ENCODE measurements at regions not wholly inside any gene's neighbourhood (a gene's known extent, or its start where the extent isn't known, plus 50 kb on each side); places are given as distances from the start of the nearest gene placed in this dataset.

DNA sequence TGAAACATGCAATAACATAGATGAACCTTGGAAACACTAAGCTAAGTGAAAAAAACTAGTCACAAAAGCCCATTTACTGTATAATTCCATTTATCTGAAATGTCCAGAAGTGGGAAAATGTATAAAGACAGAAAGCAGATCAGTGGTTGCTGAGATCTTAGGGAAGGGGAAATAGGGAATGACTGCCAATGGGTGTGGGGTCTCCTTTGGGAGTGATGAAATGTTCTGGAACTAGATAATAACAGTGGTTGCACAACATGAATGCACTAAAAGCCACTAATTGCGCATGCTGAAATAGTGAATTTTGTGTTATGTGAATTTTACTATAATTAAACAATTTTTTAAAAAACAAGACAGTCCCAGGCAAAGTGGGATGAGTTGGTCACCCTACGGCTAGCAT lies 472.8 kb downstream of the CCDC171 start:
- in situ Hi-C loops (cut with HindIII; ENCODE audit: low sequenced_read_pairs): loop anchor here (10.0 kb wide), 1 partner anchor 51 kb away; no protein-coding TSS in a partner anchor

- in situ Hi-C loops (cut with HindIII; ENCODE audit: low sequenced_read_pairs): loop anchor here (10.0 kb wide), 1 partner anchor 52 kb away; no protein-coding TSS in a partner anchor
Measured at GRCh38 chr9:16026886-16027285, 474.0 kb downstream of the CCDC171 start.

DNA sequence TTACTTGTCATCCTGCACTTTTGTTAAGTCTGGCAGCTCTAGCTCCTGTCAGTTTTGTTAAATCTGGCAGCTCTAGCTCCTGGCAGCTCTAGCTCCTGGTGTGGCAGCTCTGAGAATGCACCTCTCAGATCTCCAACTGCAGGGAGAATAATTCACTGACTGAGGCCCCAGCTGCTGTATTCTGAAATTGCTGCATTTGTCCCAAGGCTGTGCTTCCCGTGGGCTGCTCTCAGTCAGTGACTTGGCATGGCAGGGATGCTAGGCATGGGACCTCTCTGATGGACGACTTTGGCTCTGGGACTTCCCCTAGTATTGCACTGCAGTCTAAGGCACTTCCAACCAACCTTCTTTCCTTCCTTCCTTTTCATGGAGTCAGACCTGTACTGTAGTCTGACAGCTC lies 475.7 kb downstream of the CCDC171 start:
- in situ Hi-C loops (cut with HindIII; ENCODE audit: low sequenced_read_pairs): loop anchor here (10.0 kb wide), 1 partner anchor 54 kb away; no protein-coding TSS in a partner anchor

GRCh38 chr9:16029046-16029615 lies 476.3 kb downstream of the CCDC171 start:
- in situ Hi-C loops (cut with HindIII; ENCODE audit: low sequenced_read_pairs): loop anchor here (10.0 kb wide), 1 partner anchor 54 kb away; no protein-coding TSS in a partner anchor

DNA sequence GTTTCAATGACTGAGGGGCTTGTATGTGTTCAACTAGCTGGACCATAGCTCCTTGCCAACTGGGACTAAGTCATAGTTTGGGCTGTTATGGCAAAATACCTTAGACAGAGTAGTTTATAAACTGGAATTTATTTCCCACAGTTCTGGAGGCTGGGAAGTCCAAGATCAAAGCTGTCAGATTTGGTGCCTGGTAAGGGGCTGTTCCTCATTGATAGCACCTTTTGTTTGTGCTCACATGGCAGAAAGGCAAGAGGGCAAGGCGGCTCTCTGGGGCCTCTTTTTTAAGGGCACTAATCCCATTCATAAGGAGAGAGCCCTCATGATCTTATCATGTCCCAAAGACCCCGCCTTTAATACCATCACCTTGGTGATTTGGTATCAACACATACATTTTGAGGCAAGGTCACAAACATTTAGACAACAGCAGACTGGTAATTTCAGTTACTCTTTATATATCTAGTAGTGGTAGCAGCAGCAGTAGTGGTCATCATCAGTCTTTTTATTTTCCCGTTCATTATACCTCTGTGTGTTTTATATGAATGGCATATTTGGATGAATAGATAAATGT lies 477.0 kb downstream of the CCDC171 start:
- in situ Hi-C loops (cut with HindIII; ENCODE audit: low sequenced_read_pairs): loop anchor here (10.0 kb wide), 1 partner anchor 55 kb away; no protein-coding TSS in a partner anchor

DNA sequence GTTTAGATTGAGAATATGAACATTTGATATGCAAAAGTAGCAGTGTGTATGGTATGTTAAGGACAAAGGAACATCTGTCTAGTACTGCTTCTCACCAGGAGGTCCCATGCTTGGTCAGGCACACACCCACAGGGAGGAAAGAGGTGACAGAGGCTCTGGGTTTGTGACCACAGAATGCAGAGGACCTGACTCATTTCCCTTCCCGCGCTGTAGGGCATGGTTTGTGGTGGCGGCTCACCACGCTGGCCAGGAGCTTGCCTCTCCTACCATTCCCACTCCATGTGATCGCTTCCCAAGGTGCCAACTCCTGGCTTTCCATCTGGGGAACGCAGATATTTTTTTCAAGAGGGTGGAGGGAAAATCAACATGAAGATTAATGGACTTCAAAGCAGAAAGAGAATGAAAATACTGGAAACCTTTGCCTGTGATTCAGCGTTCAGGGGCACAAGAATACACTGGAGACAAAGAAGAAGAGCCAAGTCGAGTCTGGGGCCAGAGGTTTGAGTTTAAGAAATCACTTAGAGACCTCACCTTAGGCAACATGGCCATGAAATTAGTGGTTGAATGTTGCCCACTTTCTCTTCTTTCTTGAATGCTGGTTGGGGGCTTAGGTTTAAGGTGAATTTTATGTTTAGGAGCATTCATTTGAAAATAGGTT lies 477.8 kb downstream of the CCDC171 start:
- in situ Hi-C loops (cut with HindIII; ENCODE audit: low sequenced_read_pairs): no loop called here

- in situ Hi-C loops (cut with HindIII; ENCODE audit: low sequenced_read_pairs): no loop called here
Measured at GRCh38 chr9:16031486-16031885, 478.6 kb downstream of the CCDC171 start.

DNA sequence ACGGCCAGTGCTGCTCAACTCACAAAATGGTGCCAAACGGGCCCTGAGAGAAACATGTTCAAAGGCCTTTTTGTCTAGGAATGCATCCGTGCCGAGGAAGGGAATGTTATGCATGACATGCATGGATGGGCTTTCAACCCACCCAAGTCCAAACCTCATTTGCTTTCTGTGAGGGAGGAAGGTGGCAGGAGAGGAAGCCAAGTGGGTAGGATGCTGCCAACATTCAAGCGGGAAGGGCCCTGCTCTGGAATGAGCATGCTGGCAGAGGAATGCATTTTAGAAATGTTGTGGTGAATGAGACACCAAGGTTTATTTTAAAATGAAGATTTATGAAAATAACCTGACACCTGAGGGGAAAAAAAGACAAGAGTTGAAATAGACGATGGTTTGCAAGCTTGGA lies 479.1 kb downstream of the CCDC171 start:
- in situ Hi-C loops (cut with HindIII; ENCODE audit: low sequenced_read_pairs): no loop called here

DNA sequence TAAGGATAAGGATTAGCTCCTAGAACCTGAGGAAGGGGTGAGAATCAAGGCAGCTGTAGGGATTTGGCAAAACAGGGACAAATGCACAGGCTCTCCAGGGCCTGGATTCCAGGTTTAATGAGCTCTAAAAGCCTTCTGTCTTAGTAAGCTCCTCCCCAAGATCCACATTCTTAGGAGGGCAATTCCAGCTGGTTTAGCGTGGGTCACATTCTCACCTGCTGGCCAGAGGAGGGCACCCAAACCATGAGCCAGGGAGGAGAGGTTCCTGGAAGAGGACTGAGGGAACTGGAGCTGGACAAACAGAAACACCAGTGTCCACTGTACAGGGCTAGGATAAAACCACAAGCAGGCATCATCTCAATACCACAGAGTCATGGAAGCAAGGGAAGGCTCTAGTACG lies 480.0 kb downstream of the CCDC171 start:
- in situ Hi-C loops (cut with HindIII; ENCODE audit: low sequenced_read_pairs): no loop called here

DNA sequence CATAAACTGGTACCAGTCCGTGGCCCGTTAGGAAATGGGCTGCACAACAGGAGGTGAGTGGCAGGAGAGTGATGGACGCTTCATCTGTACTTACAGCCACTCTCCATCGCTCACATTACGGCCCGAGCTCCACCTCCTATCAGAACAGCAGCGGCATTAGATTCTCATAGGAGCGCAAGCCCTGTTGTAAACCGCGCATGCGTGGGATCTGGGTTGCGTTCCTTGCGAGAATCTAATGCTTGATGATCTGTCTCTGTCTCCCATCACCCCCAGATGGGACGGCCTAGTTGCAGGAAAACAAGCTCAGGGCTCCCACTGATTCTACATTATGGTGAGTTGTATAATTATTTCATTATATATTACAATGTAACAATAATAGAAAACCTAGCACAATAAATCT lies 480.4 kb downstream of the CCDC171 start:
- in situ Hi-C loops (cut with HindIII; ENCODE audit: low sequenced_read_pairs): no loop called here

DNA sequence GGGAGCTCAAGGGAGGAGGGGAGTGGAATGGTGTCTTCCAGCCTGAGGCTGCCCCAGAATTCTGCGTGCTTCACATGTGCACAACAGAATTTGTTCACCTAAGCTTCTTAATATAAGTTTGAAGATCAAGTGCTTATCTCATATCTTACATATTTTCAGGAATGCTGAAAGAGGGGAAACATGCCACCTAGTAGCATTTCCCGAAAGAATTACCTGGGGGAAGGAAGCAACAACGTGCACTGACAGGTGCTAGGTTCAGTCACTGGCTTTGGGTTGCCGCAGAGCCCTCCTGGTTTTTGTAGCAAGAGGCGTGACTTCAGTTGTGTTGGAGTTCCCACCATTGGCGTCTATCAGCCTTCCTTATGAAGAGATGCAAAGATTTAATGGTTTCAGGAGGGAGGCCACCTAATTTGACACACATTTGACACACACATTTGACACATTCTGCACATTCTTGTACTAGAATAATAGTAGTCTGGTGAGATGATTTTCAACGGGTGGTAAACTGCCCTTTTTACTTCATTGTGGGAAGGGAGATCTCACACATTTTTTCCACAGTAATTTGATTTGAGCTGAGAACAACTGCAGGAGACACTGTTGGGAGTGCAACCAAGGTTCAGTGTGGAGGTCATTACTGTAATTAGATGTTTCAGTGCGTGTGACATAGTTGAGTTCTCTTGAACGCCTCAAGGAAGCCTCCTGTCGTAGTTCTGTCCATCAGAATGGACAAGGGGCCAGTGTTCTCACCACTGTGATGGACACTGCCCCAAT lies 481.3 kb downstream of the CCDC171 start:
- in situ Hi-C loops (cut with HindIII; ENCODE audit: low sequenced_read_pairs): no loop called here

GRCh38 chr9:16039218-16039987 lies 486.6 kb downstream of the CCDC171 start:
- in situ Hi-C loops (cut with HindIII; ENCODE audit: low sequenced_read_pairs): no loop called here

GRCh38 chr9:16039988-16040761 lies 487.3 kb downstream of the CCDC171 start:
- in situ Hi-C loops (cut with HindIII; ENCODE audit: low sequenced_read_pairs): no loop called here

- in situ Hi-C loops (cut with HindIII; ENCODE audit: low sequenced_read_pairs): no loop called here
Measured at GRCh38 chr9:16043756-16044578, 491.1 kb downstream of the CCDC171 start.

- in situ Hi-C loops (cut with HindIII; ENCODE audit: low sequenced_read_pairs): no loop called here
Measured at GRCh38 chr9:16044579-16044881, 491.7 kb downstream of the CCDC171 start.

DNA sequence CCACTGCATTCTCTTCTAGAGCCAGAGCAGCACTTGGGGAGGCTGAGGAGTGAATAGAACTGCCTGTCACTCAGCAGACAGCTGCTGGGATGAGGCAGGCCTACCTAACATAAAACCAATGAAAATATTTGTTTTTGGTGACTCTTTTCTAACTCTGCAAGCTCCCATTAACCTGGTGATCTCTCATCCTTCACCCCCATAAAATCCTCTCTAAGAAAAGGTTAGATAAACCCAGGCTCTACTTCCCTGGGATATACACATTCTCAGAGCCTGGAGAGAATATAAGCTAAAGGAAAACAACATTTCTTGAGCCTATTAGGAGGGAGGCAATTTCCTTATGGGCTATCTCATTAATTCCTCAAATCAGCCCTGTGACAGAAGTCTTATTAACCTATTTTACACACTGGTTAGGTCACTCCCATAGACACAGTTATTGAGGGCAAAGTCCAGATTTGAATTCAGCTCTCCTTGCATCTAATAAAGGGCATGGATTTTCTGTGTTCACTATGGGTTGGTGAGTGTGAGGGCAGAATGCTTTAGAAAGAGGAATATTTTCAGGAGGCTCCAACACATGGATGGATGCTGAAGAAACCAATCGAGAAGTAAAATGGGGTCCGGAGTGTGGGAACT lies 492.9 kb downstream of the CCDC171 start:
- in situ Hi-C loops (cut with HindIII; ENCODE audit: low sequenced_read_pairs): no loop called here

DNA sequence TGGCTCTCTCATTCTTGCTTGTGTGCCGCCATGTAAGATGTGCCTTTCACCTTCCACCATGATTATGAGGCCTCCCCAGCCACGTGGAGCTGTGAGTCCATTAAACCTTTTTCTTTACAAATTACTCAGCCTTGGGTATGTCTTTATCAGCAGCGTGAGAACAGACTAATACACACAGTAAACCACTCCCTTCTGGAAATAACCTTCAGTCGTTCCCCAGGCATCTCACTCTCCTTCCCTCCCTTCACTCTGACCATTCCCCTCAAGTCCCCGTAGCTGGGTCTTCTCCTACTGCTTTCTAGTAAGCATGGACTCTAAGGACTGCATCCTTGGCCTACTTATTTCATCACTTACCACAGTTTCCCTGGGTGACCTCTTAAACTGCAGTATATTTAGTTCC lies 493.9 kb downstream of the CCDC171 start:
- in situ Hi-C loops (cut with HindIII; ENCODE audit: low sequenced_read_pairs): no loop called here

- in situ Hi-C loops (cut with HindIII; ENCODE audit: low sequenced_read_pairs): no loop called here
Measured at GRCh38 chr9:16048129-16048528, 495.3 kb downstream of the CCDC171 start.

- in situ Hi-C loops (cut with HindIII; ENCODE audit: low sequenced_read_pairs): no loop called here
Measured at GRCh38 chr9:16052146-16052545, 499.3 kb downstream of the CCDC171 start.
